ENCODE measurements at regions not wholly inside any gene's neighbourhood (a gene's known extent, or its start where the extent isn't known, plus 50 kb on each side); places are given as distances from the start of the nearest gene placed in this dataset.

GRCh38 chr3:89622063-89622700 lies 514.8 kb downstream of the EPHA3 start:
- Mint-ChIP-seq H3K27me3 (ENCODE audit: low read depth) (no peaks in the 10 kb centered on the region), H3K9me3 (no peaks in the 10 kb centered on the region), H3K36me3 (no peaks in the 10 kb centered on the region), H3K4me1 (0 out of 2 replicates have a peak, but pooled peaks cover 3% of the 10 kb centered on the region), H3K4me3 (no peak overlapping the region), H3K27ac (no peak overlapping the region)
- ChIA-PET POLR2A (interaction anchor here (0.6 kb wide), 1 partner anchor 211 kb away, joined by 3 read pairs; no protein-coding TSS in a partner anchor), CTCF (no interaction called here)
- DNase-seq (ENCODE audit: low spot score) = no peak
- no peak for ATAC-seq
- no peak for TF ChIP-seq OVOL2 (CRISPR knock-in tag; IDR thresholded peaks at IDR 0.05; ENCODE audit: borderline replicate concordance)
- TF ChIP-seq ZBTB21 (CRISPR knock-in tag; IDR thresholded peaks at IDR 0.05; ENCODE audit: borderline replicate concordance) = no peak
- no peak for TF ChIP-seq SMAD4 (CRISPR knock-in tag; IDR thresholded peaks at IDR 0.05)
- TF ChIP-seq NFE2L1 (CRISPR knock-in tag; IDR thresholded peaks at IDR 0.05) = no peak
- no peak for TF ChIP-seq CBFB (CRISPR knock-in tag; IDR thresholded peaks at IDR 0.05; ENCODE audit: low read depth)
- TF ChIP-seq FOXJ3 (CRISPR knock-in tag; IDR thresholded peaks at IDR 0.05; ENCODE audit: borderline replicate concordance) = no peak
- no peak for TF ChIP-seq TEAD4 (CRISPR knock-in tag; IDR thresholded peaks at IDR 0.05)
- no peak for TF ChIP-seq PRDM15 (CRISPR knock-in tag; IDR thresholded peaks at IDR 0.05)
- TF ChIP-seq ETV6 (CRISPR knock-in tag; IDR thresholded peaks at IDR 0.05) = no peak
- TF ChIP-seq NR2C2 (CRISPR knock-in tag; IDR thresholded peaks at IDR 0.05) = no peak
- TF ChIP-seq ESRRA (CRISPR knock-in tag; IDR thresholded peaks at IDR 0.05; ENCODE audit: borderline replicate concordance) = no peak
- TF ChIP-seq RORB (CRISPR knock-in tag; IDR thresholded peaks at IDR 0.05) = no peak
- no peak for TF ChIP-seq AFF4 (CRISPR knock-in tag; IDR thresholded peaks at IDR 0.05; ENCODE audit: borderline replicate concordance)
- no peak for TF ChIP-seq JAZF1 (CRISPR knock-in tag; IDR thresholded peaks at IDR 0.05)
- no peak for TF ChIP-seq EMX1 (CRISPR knock-in tag; IDR thresholded peaks at IDR 0.05)
- no peak for TF ChIP-seq ZNF396 (CRISPR knock-in tag; IDR thresholded peaks at IDR 0.05; ENCODE audit: borderline replicate concordance)
- no peak for TF ChIP-seq MAX (CRISPR knock-in tag; IDR thresholded peaks at IDR 0.05)
- no peak for TF ChIP-seq TCF7 (CRISPR knock-in tag; IDR thresholded peaks at IDR 0.05; ENCODE audit: low read depth)
- no peak for TF ChIP-seq ZNF671 (CRISPR knock-in tag; IDR thresholded peaks at IDR 0.05)

- DNase-seq (ENCODE audit: low spot score) (no peak), ATAC-seq (no peak)
- POLR2A ChIA-PET = no interaction called here
- H3K36me3 Mint-ChIP-seq = no peaks in the 10 kb centered on the region
- peaks cover 8% of the 10 kb centered on the region for H3K9me3 Mint-ChIP-seq
- H3K27ac Mint-ChIP-seq = no peak overlapping the region
- no peaks in the 10 kb centered on the region for H3K27me3 Mint-ChIP-seq (ENCODE audit: low read depth)
- CTCF ChIA-PET = no interaction called here
- H3K4me1 Mint-ChIP-seq = no peaks in the 10 kb centered on the region
- no peak overlapping the region for H3K4me3 Mint-ChIP-seq
- TF ChIP-seq GRHL2 (CRISPR knock-in tag; IDR thresholded peaks at IDR 0.05; ENCODE audit: insufficient replicate concordance, severe bottlenecking) (no peak), TEAD4 (CRISPR knock-in tag; IDR thresholded peaks at IDR 0.05) (no peak), ZNF396 (CRISPR knock-in tag; IDR thresholded peaks at IDR 0.05; ENCODE audit: borderline replicate concordance) (no peak), GABPB1 (CRISPR knock-in tag; IDR thresholded peaks at IDR 0.05) (no peak), MLX (CRISPR knock-in tag; IDR thresholded peaks at IDR 0.05) (no peak), ZNF425 (CRISPR knock-in tag; conservative IDR thresholded peaks at IDR 0.05) (no peak), SMAD3 (CRISPR knock-in tag; IDR thresholded peaks at IDR 0.05; ENCODE audit: borderline replicate concordance) (no peak), ZNF219 (CRISPR knock-in tag; IDR thresholded peaks at IDR 0.05; ENCODE audit: borderline replicate concordance) (no peak)
Measured at GRCh38 chr3:89624494-89624893, 517.1 kb downstream of the EPHA3 start.

All from WTC11 (cell line).